ENCODE measurements at regions not wholly inside any gene's neighbourhood (a gene's known extent, or its start where the extent isn't known, plus 50 kb on each side); places are given as distances from the start of the nearest gene placed in this dataset.

GRCh38 chr6:90708206-90708737 lies 121.4 kb upstream of the MAP3K7 start:
- TF ChIP-seq CTCF (optimal IDR thresholded peaks at IDR 0.05 in 1 of 3, IDR thresholded peaks at IDR 0.05 in 1 of 3, conservative IDR thresholded peaks at IDR 0.05 in 1 of 3; ENCODE audit: extremely low read depth in 1 of 3, insufficient read depth in 2 of 3, low read length in 3 of 3) (no peak), EZH2 (IDR thresholded peaks at IDR 0.05; ENCODE audit: low read length) (no peak)

Data from keratinocyte (primary cell).